HG02981 (cell line): ENCODE measurements at regions not wholly inside any gene's neighbourhood (a gene's known extent, or its start where the extent isn't known, plus 50 kb on each side); places are given as distances from the start of the nearest gene placed in this dataset.
"Not testable (repeated sequence)": the region's sequence is repeated elsewhere in the genome, so short reads cannot be mapped to it uniquely, and the experiment has no call there.

Experiments used
- ATAC-seq: cut with Tn5 transposase; IDR thresholded peaks from one replicate; pipeline ENCODE4 v1.9.1; 2021; ENCODE audit warnings: mild to moderate bottlenecking, moderate library complexity; ENCODE audit not compliant: unreplicated experiment

GRCh38 chr4:162945713-162946112 is 221.0 kb downstream of the NAF1 start:
- no peak for ATAC-seq

- ATAC-seq = no peak
Observed at GRCh38 chr4:162943263-162943662, 223.4 kb downstream of the NAF1 start.

DNA sequence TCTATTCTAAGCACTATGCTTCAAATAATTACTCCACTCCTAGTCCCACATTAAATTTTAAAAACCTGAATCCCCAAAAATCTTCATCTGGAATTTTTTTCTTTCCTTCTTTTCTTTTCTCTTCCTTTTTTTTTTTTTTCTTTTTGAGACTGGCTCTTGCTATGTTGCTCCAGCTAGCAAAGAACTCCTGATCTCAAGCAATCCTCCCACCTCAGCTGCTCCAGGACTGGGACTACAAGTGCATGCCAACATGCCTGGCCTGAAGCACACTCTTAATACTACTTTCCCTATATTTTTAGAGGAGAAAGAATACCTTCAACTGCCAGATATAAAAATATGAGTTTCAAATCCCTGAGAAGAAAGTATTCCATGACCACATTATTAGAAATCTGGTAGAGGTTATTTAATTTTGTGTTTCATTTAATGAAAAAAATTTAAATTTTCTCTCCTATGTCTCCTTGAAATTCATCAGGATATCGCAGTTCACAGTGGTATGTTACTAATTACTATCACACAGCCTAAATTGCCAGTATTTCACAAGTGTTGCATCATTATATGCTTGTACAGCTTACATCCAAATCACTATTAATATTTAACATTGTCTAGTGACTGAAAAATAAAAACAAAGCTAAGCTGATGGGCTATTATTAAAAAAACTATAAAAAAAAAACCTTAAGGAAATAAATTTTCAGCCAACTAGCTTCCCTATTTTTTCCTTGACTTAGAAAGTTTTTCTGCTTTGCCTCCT is 227.8 kb downstream of the NAF1 start:
- ATAC-seq = no peak

GRCh38 chr4:162935214-162935613 is 231.5 kb downstream of the NAF1 start:
- no peak for ATAC-seq

GRCh38 chr4:162931286-162931685 is 235.4 kb downstream of the NAF1 start:
- ATAC-seq = no peak

GRCh38 chr4:162921178-162921785 is 245.4 kb downstream of the NAF1 start:
- no peak for ATAC-seq

GRCh38 chr4:162920649-162921048 is 246.0 kb downstream of the NAF1 start:
- no peak for ATAC-seq

GRCh38 chr4:162912482-162912881 is 254.2 kb downstream of the NAF1 start:
- no peak for ATAC-seq

DNA sequence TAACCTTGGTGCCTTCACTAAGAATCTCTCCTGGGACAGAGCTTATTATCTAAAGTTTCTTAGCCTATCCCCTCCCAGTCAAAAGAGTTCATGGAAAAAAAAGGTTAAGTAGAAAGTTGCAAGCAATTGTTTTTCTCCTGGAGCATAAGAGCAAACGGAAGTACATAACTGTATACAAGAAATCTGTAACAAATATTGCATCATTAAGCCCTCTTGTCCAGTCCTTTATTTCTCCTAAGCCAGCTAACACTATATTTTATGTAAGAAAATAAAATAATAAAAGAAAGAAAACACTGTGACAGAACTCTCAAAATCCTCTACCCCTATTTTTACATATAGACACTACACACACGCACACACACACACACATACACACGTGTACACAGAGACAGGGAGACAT is 255.3 kb downstream of the NAF1 start:
- ATAC-seq = no peak

DNA sequence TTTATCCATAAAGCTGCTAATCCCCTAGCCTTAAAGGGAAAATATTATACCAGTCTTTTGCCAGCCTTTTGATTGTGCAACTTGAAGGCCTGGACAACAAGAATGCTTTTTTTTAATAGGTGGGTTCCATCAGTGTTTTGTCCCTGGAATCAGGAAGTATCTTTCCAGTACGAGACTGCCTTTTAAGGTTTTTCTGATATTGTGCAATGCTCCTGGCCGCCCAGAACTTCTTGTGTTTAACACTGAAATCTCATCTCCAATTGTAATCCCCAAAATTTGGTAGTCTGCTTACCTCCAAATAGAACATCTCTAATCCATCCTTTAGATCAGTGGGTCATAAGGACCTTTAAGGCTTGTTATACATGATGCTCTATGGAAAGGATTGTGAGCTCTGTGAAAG is 256.7 kb downstream of the NAF1 start:
- no peak for ATAC-seq

GRCh38 chr4:162894387-162894786 is 272.3 kb downstream of the NAF1 start:
- ATAC-seq = no peak

DNA sequence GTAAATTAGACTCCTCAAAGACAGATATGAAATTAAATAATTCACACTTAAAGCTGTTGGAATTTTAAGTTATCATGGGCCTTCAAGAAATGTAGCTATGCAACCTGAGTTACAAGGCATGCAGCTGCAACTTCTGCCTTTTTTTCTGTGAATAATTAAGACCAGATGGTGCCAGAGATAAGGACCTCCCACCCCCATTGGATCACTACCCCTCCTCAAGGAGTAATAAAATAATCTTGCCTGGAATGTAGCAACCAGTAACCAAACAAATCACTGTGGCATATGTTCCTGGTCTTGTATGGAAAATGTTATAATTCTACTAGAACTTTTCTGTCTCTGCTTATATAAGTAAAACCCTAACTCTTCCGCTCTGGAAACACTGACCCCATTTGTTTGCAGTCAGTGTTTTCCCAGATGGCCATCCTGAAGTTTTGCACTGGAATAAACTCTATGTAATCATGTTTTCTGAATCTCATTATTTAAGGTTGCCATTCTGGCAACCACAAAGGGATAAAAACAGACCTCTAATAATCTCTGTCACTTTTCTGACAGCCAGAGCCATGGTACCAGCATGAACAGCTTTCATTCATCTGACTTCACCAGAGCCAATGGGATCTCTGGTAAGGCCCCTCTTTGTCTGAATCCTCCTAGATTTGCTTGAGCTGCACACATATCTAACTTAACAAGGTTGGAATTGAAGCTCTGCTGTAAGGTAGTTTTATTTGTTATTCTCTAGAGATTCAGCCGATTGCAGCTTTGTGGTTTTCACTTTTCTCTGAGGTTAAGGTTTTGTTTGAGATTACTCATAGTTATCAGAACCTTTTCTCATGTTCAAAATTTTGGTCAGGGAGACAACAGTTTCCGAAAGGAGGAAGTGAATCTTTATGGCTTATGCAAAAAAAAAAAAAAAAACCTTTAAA is 274.6 kb downstream of the NAF1 start:
- ATAC-seq = peak; percentile 97

GRCh38 chr4:162878096-162878495 is 288.6 kb downstream of the NAF1 start:
- ATAC-seq = no peak

GRCh38 chr4:162874748-162875147 is 291.9 kb downstream of the NAF1 start:
- ATAC-seq = no peak

GRCh38 chr4:162871990-162872389 is 294.7 kb downstream of the NAF1 start:
- ATAC-seq = no peak

DNA sequence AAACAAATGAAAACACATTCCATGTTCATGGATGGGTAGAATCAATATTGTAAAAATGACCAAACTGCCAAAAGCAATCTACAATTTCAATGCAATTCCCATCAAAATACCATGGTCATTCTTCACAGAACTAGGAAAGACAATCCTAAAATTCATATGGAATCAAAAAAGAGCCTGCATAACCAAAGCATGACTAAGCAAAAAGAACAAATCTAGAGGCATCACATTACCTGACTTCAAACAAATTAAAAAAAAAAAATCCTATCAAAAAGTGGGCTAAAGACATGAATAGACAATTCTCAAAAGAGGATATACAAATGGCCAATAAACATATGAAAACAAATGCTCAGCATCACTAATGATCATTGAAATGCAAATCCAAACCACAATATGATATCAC is 297.5 kb downstream of the NAF1 start:
- no peak for ATAC-seq

DNA sequence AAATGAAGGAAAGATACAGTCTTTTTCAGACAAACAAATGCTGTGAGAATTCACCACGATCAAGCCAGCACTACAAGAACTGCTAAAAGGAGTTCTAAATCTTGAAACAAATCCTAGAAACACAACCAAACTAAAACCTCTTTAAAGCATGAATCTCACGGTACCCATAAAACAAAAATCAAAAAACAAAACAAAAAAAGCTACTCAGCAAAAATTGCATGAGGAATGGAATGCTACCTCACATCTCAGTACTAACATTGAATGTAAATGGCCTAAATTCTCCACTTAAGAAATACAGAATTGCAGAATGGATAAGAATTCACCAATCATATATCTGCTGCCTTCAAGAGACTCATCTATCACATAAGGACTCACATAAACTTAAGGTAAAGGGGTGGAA is 300.1 kb downstream of the NAF1 start:
- no peak for ATAC-seq

DNA sequence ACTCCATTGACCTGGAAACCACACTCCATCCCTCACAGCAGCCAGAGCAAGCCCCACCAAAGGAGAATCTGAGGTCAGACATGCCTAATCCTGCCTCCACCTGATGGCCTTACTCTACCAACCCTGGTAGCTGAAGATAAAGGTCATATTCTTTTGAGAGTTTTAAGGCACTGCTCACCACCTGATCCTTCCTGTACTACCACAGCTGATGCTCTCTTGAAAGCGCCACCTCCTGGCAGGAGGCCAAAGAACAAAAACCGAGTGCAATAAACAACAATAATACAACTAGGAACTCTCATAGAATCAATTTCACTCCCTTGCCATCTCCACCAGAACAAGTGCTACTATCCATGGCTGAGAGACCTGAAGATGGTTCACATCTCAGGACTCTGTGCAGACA is 301.6 kb downstream of the NAF1 start:
- no peak for ATAC-seq

DNA sequence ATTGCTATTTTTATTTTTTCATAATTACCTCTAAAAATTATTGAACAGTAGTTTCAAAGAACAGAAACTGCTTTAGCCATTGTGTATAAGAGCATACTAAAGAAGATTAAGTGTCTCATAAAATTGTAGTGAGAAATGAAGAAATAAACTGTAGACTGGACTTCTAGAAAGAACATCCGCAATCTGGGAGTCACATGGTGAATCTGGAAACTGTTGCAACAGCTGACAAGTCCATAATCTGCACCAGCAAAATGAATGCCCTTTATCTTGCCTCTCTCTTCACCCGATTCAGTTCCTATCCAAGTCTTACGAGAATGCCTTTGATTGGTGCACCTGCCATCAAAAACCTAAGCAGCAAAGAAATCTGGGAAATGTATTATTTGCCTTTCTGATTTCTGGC is 312.9 kb downstream of the NAF1 start:
- ATAC-seq = no peak

DNA sequence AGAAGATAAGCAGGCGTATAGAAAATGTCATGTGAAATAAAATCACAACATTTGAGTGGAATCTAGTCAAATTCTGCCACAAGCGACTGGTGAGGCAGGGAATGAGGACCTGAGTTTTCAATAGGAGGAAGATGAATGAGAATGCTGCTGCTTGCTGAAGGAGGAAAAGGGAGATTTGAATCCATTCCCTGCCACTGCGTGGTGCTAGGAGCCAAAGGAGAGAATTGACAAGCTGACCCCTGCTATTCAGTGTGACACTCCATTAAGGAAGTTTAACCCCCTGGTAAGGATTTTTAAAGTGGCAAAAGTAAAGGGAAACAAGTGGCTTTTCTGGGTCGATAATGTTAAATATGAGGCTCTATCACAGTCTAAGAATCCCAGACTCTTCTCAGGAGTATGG is 314.0 kb downstream of the NAF1 start:
- ATAC-seq = no peak

GRCh38 chr4:162851241-162851758 is 315.4 kb downstream of the NAF1 start:
- ATAC-seq = not testable (repeated sequence)
